HG03064 (cell line): ENCODE measurements at regions not wholly inside any gene's neighbourhood (a gene's known extent, or its start where the extent isn't known, plus 50 kb on each side); places are given as distances from the start of the nearest gene placed in this dataset.

Source experiments
- ATAC-seq: cut with Tn5 transposase; IDR thresholded peaks from one replicate; pipeline ENCODE4 v1.9.1; 2021; ENCODE audit warnings: low read depth; ENCODE audit not compliant: unreplicated experiment

DNA sequence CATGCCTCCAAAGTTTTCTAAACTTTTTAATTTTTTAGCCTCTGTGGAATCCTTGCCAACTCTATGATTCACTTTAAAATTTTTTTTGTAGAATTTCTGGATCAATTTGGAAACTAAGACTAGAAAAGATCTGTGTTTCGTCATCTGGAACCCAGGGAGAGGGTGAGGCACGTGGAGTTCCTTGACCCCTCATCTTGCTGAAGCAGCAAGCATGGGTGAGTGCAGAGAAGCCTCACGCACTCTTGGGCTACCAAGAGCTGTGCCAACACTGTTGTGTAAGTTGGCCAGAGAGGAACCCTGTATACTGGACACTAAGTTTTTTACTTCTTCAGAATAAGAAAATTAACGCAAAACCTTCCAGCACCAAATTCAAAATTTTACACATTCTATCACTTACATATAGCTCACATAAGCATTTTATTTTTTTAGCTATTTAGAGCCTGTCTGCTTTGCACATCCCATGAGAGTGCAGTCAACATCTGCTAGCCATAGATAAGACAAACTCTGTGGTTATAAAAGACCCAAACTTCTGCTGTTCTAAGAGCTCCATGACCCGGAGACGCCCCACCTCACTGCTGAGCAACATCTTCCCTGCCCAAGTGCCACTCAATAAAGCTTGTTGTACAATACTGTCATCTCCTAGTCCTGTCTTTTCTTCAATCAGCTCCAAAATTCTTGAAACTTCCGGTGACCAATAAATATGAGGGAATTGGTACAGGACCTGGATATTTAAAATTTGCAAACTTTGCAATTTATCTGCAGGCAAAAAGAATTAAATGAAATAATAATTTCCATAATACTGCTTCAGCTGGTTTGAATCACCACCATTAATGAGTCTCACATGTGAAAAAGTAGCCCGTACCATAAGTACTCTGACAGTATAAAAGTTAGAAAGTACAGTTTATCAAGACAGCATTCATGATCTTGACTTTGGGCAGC, 69.7 kb upstream of the ADCY2 start:
- ATAC-seq = no peak

DNA sequence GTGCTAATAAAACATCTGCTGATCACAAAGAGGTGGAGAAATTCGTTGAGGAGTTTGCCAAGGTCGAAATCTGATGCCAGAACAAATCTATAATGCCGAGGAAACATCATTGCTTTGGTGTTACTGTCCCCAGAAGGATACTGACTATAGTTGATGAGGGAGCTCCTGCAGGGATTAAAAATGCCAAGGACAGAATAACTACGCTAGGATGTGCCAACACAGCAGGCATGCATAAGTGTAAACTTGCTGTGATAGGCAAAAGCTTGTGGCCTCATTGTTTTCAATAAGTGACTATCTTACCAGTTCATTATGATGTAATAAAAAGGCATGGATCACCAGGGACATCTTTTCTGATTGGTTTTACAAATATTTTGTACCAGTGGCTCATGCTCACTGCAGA, 66.8 kb upstream of the ADCY2 start:
- ATAC-seq = no peak

DNA sequence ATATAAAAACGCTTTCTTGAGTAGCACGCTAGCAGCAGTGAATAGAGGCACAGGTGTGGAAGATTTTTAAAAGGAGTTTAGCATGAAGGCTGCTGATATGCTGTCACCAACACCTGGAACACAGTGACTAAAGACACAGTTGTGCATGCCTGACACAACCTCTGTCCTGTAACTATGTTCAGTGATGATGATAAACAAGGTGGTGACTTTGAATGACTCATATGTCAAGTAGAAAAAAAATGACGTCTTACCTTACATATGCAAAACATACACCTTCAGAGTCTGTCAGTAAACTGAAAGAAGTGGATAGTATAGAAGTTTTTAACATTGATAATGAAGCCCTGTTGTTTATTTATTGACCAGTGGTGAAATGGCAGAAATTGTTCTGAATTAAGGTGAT, 66.2 kb upstream of the ADCY2 start:
- no peak for ATAC-seq

- no peak for ATAC-seq
Observed at GRCh38 chr5:7330256-7330655, 65.7 kb upstream of the ADCY2 start.

- ATAC-seq = no peak
Observed at GRCh38 chr5:7331131-7331530, 64.8 kb upstream of the ADCY2 start.
